ENCODE measurements at regions not wholly inside any gene's neighbourhood (a gene's known extent, or its start where the extent isn't known, plus 50 kb on each side); places are given as distances from the start of the nearest gene placed in this dataset.

DNA sequence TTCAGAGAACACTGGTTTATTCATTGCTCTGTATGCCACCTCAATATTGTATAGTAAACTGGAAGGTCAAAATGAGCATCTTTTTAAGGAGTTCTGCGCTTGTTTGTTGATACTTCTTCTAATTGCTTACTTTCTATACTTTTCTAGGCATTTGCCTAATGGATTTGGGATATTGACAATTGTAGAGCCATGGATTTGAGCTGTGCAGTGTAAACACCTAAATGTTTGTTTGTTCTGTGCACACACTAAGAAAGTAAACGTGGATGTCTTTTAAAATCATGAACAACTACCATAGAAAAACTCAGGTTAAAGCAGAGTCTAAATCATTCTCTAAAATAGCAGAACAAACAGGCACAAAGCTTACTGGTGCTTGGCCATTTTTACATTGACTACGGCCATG lies 436.6 kb upstream of the GBE1 start:
- no peak for TF ChIP-seq GATA2 (IDR thresholded peaks at IDR 0.05; ENCODE audit: low read depth, low read length)
- TF ChIP-seq GATA3 (IDR thresholded peaks at IDR 0.05; ENCODE audit: low read depth, low read length) = no peak
